ENCODE measurements at regions not wholly inside any gene's neighbourhood (a gene's known extent, or its start where the extent isn't known, plus 50 kb on each side); places are given as distances from the start of the nearest gene placed in this dataset.

- no peak overlapping the region for H3K27ac ChIP-seq (ENCODE audit: low read depth, low read length)
- peaks cover 4% of the 10 kb centered on the region for H3K9me3 Mint-ChIP-seq (ENCODE audit: unreplicated experiment)
- H3K79me2 ChIP-seq (ENCODE audit: insufficient read depth, low read length): no peaks in the 10 kb centered on the region
- no peaks in the 10 kb centered on the region for H3K4me1 Mint-ChIP-seq (ENCODE audit: low read depth, unreplicated experiment)
- no peaks in the 10 kb centered on the region for H3K9me3 ChIP-seq (ENCODE audit: insufficient read depth, low read depth, low read length)
- no peaks in the 10 kb centered on the region for H3K36me3 Mint-ChIP-seq (ENCODE audit: low read depth, unreplicated experiment)
- no peaks in the 10 kb centered on the region for H3K27me3 Mint-ChIP-seq (ENCODE audit: low read depth, unreplicated experiment)
- H3K4me3 ChIP-seq (ENCODE audit: insufficient read depth, low read depth, low read length): no peak overlapping the region
- H3K4me2 ChIP-seq (ENCODE audit: low read length): no peak overlapping the region
- no peak for DNase-seq (ENCODE audit: low read depth)
- H3K27ac Mint-ChIP-seq (ENCODE audit: unreplicated experiment): no peak overlapping the region
- no peak overlapping the region for H3K4me3 Mint-ChIP-seq (ENCODE audit: unreplicated experiment)
- TF ChIP-seq CTCF (IDR thresholded peaks at IDR 0.05; ENCODE audit: insufficient read depth, low read depth, low read length): no peak
- no peak for TF ChIP-seq EZH2 (IDR thresholded peaks at IDR 0.05; ENCODE audit: insufficient read depth, low read length)
- H3K27me3 ChIP-seq (ENCODE audit: insufficient read depth, low read length): no peaks in the 10 kb centered on the region
- FAIRE-seq: no peak
- H3K4me1 ChIP-seq (ENCODE audit: insufficient read depth, low read length): no peaks in the 10 kb centered on the region
- H3K36me3 ChIP-seq (ENCODE audit: insufficient read depth, low read length): no peaks in the 10 kb centered on the region
- no peak overlapping the region for H3K9ac ChIP-seq (ENCODE audit: low read length)
- H4K20me1 ChIP-seq (ENCODE audit: insufficient read depth, low read length): no peaks in the 10 kb centered on the region
- no peak overlapping the region for H2AFZ ChIP-seq (ENCODE audit: low read depth, low read length)
These were observed 491.9 kb upstream of the FSIP2 start for GRCh38 chr2:185246717-185247116.

- Mint-ChIP-seq H3K4me1 (ENCODE audit: low read depth, unreplicated experiment) (peaks cover 8% of the 10 kb centered on the region), H3K36me3 (ENCODE audit: low read depth, unreplicated experiment) (no peaks in the 10 kb centered on the region), H3K27me3 (ENCODE audit: low read depth, unreplicated experiment) (no peaks in the 10 kb centered on the region), H3K9me3 (ENCODE audit: unreplicated experiment) (no peaks in the 10 kb centered on the region), H3K4me3 (ENCODE audit: unreplicated experiment) (no peak overlapping the region), H3K27ac (ENCODE audit: unreplicated experiment) (no peak overlapping the region)
- no peaks in the 10 kb centered on the region for H3K79me2 ChIP-seq (ENCODE audit: insufficient read depth, low read length)
- H3K9me3 ChIP-seq (ENCODE audit: insufficient read depth, low read depth, low read length): no peaks in the 10 kb centered on the region
- H3K4me1 ChIP-seq (ENCODE audit: insufficient read depth, low read length): no peaks in the 10 kb centered on the region
- DNase-seq (ENCODE audit: low read depth) (peak; percentile 12), FAIRE-seq (no peak)
- no peak overlapping the region for H3K4me2 ChIP-seq (ENCODE audit: low read length)
- no peaks in the 10 kb centered on the region for H3K36me3 ChIP-seq (ENCODE audit: insufficient read depth, low read length)
- no peak for TF ChIP-seq EZH2 (IDR thresholded peaks at IDR 0.05; ENCODE audit: insufficient read depth, low read length)
- no peak for TF ChIP-seq CTCF (IDR thresholded peaks at IDR 0.05; ENCODE audit: insufficient read depth, low read depth, low read length)
- H3K4me3 ChIP-seq (ENCODE audit: insufficient read depth, low read depth, low read length): no peak overlapping the region
- no peak overlapping the region for H3K9ac ChIP-seq (ENCODE audit: low read length)
- H3K27ac ChIP-seq (ENCODE audit: low read depth, low read length): no peak overlapping the region
- H3K27me3 ChIP-seq (ENCODE audit: insufficient read depth, low read length): no peaks in the 10 kb centered on the region
- H2AFZ ChIP-seq (ENCODE audit: low read depth, low read length): no peak overlapping the region
- no peaks in the 10 kb centered on the region for H4K20me1 ChIP-seq (ENCODE audit: insufficient read depth, low read length)
These were observed 483.0 kb upstream of the FSIP2 start for GRCh38 chr2:185255566-185255965.

- Histone ChIP-seq H3K36me3 (ENCODE audit: insufficient read depth, low read length) (no peaks in the 10 kb centered on the region), H2AFZ (ENCODE audit: low read depth, low read length) (no peak overlapping the region), H3K9ac (ENCODE audit: low read length) (no peak overlapping the region), H3K4me3 (ENCODE audit: insufficient read depth, low read depth, low read length) (no peak overlapping the region), H3K27me3 (ENCODE audit: insufficient read depth, low read length) (no peaks in the 10 kb centered on the region), H3K4me2 (ENCODE audit: low read length) (no peak overlapping the region), H3K79me2 (ENCODE audit: insufficient read depth, low read length) (no peaks in the 10 kb centered on the region), H3K27ac (ENCODE audit: low read depth, low read length) (no peak overlapping the region), H4K20me1 (ENCODE audit: insufficient read depth, low read length) (no peaks in the 10 kb centered on the region), H3K4me1 (ENCODE audit: insufficient read depth, low read length) (no peaks in the 10 kb centered on the region), H3K9me3 (ENCODE audit: insufficient read depth, low read depth, low read length) (no peaks in the 10 kb centered on the region)
- no peak for DNase-seq (ENCODE audit: low read depth)
- no peak overlapping the region for H3K27ac Mint-ChIP-seq (ENCODE audit: unreplicated experiment)
- H3K27me3 Mint-ChIP-seq (ENCODE audit: low read depth, unreplicated experiment): no peaks in the 10 kb centered on the region
- H3K4me3 Mint-ChIP-seq (ENCODE audit: unreplicated experiment): no peak overlapping the region
- peaks cover 2% of the 10 kb centered on the region for H3K9me3 Mint-ChIP-seq (ENCODE audit: unreplicated experiment)
- H3K4me1 Mint-ChIP-seq (ENCODE audit: low read depth, unreplicated experiment): no peaks in the 10 kb centered on the region
- TF ChIP-seq EZH2 (IDR thresholded peaks at IDR 0.05; ENCODE audit: insufficient read depth, low read length): no peak
- no peak for TF ChIP-seq CTCF (IDR thresholded peaks at IDR 0.05; ENCODE audit: insufficient read depth, low read depth, low read length)
- no peak for FAIRE-seq
- no peaks in the 10 kb centered on the region for H3K36me3 Mint-ChIP-seq (ENCODE audit: low read depth, unreplicated experiment)
These were observed 472.9 kb upstream of the FSIP2 start for GRCh38 chr2:185265747-185266146.
